GM21447 (cell line): ENCODE measurements at regions not wholly inside any gene's neighbourhood (a gene's known extent, or its start where the extent isn't known, plus 50 kb on each side); places are given as distances from the start of the nearest gene placed in this dataset.
"Not testable (repeated sequence)": the region's sequence is repeated elsewhere in the genome, so short reads cannot be mapped to it uniquely, and the experiment has no call there.

ENCODE experiments used
- ATAC-seq: cut with Tn5 transposase; IDR thresholded peaks from one replicate; pipeline ENCODE4 v1.9.1; 2021; ENCODE audit not compliant: unreplicated experiment

DNA sequence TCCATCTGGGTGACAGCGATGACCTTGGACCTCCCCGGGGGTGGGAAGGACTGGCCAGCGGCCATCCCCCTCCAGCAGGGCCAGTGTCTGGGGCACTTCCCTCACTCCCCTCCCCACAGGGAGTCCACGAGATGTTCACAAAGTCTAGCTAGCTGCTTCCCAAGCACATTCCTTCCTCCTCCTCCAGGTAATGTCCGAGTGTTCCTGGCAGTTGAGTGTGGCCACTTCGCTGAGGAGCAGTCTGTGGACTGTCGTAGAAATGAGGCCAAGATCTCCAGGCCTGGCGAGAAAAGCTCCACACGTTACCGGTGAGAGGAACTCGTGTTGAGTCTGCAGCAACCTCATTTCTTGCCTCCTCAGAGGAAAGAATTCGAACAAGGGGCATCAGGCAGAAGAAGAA is 425.5 kb downstream of the BRD1 start:
- no peak for ATAC-seq

DNA sequence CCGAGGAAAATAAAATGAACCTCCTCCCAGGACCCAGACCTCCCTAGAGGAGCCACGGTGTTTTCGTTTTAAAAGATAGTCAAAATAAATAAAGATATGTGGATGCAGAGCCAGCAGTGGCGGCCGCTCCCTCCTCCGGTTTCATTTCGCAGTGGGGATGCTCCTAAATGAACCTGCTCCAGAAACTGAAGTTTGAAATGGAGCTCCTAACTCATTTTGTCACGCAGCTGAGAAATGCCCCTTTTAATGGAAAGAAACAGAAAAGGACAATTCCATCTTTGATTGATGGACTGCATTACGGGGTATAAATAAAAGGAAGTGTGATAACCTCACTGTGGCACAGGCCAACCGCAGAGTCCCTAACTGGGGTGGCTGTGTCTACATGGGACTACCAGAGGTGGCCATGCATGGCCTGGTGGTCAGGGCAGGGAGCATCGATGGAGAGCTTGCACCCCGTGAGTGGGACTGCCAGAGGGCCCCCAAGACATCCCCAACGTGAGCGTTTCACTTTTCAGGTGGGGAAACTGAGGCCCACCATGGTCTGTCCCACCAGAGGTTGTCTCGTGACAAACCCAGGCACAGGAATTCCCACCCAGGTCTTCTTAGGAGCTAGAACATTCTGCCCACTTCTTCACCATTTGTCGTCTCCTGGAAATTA is 426.6 kb downstream of the BRD1 start:
- no peak for ATAC-seq

DNA sequence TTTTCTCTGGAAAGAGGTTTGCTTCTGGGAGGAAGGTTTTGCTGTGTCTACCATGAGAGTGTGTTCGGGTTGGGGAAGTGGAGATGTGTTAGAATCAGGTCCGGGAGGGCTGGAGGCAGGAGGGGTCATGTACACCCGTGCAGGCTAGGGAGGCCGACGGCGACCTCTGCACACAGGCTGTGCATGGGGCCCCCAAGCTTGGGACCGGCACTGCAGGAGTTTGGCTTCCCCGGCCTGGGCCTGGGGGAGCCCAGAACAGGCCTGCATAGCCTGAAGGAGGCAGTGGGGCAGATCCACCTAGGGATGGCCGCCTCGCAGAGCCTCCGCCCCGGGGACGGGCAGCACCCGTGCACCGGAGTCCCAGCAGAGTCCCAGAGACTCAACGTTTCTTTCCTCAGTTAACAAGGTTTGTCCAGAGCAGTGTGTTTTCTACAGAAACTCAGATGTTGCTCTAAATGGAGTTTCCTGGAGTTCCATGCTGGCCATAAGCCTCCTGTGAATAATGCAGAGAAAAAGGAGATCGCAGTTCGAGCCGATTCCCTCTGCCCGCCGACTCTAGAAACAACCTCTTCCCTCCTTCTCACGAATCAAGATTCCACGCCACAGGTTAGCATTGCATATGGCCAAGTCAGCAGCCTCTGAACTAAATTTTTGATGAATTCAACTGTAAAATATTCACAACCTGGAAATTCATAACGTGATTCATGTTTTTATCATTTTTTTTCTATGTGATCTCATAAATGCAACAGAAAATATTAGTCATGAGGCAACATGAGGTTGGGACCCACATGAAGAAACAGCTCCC is 427.3 kb downstream of the BRD1 start:
- no peak for ATAC-seq

DNA sequence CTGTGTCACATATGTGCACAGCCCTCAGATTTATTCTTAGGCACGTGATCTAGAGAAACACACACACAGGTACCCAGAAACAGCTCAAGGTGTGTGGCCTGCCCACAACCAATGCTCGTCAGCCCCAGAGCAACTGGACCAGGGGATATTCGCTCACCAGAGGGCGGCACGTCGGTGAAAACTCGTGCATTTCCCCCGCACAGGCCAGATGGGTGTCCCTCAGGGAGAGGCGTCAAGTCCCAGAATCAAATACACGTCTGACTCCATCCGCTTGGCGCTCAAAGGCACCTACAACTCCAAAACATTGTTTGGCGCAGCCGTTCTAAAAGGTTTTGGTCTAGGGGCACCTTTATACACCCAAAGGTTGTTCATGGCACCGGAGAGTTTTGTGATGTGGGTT is 429.0 kb downstream of the BRD1 start:
- ATAC-seq = no peak

DNA sequence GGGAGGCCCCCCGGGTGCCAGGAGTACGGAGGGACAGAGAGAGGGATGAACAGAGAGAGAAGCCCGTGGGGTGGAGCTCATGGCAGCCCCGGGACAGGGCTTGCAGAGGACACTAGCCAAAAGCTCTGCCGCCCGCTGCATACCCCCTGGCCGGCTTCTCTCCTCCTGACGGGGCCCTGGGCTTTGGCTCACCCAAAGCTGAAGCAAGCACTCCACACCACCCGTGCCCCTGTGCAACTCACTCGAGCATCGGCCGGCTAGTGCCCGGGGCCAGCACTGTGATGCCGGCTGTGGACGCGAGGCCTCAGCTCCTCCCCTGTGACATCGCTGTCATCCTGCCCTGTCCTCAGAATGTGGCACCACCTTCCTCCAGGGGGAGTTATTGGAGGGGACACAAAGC is 429.6 kb downstream of the BRD1 start:
- ATAC-seq = no peak

DNA sequence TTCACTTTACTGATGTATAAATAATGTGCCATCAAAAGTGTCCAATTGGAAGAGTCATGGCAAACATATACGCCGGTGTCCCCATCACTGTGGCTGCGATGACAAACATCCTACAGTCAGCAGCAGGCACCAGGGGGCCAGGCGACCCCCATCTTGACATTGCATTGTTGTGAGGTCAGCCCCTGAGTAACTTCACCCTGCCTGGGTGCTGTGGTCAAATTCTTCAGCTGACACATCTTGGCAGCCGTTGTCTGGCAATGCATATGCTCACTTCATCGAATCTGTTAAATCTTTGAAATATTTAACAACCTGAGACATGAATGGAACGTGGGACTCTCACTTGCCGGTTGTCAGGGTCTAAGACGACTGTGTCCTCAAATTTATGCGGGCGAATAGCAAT is 430.9 kb downstream of the BRD1 start:
- no peak for ATAC-seq

DNA sequence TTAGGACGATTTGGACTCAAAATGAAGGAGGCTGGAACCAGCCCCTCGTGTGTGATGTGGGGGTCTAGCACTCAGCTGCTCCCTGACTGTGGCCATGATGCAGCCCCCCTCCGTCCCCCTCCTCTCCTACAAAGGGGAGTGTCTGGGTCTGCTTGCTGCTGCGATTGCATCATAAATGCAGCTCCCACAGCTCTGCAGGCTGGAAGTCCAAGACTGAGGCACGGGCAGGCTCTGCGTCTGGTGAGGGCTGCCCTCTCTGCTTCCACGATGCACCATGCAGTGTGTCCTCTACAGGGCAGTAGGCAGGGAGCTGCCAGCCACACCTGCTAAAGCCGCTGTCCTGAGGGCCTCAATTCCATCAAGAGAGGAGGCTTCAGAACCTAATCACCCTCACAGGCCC is 432.1 kb downstream of the BRD1 start:
- ATAC-seq = no peak

DNA sequence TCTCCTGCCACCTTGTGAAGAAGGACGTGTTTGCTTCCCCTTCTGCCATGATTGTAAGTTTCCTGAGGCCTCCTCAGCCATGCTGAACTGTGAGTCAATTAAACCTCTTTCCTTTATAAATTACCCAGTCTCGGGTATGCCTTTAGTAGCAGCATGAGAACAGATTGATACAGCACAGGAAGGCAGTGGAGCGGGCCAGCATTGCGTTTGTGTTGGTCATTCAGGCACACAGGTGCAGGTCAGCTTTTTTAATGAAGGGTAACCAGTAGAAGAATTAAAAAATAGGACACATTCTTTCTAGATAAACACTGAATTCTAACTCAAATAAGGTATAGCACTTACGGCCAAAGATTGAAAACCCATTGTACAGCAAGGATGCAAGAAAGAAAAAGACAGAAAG is 432.6 kb downstream of the BRD1 start:
- not testable (repeated sequence) for ATAC-seq

DNA sequence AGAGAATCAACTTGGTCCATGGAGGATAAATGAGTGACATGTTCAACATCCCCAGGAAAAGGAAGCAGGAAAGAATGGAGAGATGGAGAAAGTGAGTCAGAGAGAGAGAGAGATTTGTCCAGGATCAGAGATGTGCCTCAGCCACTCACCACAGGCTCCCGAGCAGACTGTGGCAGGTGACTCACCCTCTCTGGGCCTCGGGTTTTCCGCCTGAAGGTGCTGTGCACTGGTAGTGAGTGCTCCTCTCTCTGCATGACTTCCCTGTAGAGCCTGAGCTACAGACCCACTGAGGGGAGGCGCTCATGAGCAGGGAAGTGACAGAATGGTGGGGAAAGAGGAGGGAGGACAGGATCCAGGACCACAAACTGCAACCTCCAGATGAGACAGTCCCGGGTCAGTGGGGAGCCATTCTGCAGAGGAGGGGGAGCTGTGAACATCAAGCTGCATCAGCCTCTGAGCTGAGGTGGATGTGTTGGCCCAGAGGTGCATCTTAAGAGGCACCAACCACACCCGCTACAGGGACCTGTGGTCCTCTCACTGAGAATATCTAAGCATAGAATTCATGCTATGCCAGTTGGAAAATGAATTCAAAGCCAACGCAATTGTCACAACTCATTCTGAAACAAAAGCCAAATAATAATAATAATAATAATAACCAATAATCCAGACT is 433.4 kb downstream of the BRD1 start:
- no peak for ATAC-seq

DNA sequence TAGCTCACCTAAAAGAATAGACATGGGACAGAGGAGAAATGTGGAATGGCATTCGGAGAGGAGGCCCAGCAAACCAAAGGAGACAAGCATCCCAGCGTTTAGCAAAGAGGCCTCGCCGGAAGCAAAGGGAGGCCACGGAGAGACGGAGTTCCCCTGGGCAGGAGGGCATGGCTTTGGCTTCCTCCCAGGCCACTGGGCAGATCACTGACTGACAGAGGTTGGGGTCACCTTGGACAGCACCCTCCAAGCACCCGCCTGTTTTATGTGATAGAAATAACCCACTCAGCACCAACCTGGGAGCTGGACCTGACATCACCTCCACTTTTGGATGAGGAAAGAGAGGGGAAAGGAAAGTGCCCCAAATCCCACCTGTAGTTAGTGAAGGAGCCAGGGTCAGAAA is 434.1 kb downstream of the BRD1 start:
- ATAC-seq = no peak

DNA sequence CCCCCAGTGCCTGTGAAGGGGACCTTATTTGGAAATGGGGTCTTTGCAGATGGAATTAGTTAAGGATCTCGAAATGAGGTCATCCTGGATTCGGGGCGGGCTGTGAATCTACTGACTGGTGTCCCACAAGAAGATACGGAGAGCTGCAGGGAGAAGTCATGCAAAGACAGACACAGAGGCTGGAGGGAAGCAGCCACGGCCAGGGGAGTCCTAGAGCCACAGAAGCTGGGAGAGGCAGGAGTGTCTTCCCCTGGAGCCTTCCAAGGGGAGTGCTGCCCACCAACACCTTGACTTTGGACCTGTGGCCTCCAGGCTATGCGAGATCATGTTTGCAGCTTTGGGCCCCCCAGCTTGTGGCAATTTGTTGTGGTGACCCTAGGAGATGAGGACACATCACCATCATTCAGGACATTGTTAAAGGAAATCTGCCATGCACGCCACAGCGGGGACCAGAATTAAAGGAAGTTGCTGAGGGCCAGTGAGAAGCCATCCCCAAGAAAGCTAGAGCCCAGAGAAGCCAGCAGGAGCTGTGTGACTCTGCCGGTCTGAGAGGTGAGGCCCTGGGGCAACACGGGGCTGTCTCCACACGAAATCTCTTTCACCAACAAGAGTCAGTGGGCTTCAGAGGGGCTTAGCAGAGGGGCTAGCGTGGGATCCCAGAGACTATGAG is 434.7 kb downstream of the BRD1 start:
- ATAC-seq = no peak

DNA sequence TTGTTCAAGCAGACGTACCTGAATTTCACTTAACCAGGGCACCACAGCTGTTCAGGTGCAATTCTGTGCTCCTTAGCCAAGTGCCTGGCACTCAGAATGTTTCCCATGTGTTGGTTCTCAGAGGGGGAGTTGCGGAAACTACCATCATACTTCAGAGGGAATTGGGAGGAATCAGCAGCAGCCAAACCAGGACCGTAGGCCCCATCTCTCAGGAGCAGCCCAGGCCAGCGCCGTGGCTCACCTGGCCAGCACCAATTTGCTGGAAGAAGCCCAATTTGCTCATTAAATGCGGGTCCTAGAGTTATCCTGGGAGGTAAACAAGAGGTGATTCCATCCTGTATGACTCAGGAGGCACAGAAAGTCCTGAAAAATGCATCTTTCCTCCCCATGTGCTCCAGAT is 435.4 kb downstream of the BRD1 start:
- no peak for ATAC-seq

DNA sequence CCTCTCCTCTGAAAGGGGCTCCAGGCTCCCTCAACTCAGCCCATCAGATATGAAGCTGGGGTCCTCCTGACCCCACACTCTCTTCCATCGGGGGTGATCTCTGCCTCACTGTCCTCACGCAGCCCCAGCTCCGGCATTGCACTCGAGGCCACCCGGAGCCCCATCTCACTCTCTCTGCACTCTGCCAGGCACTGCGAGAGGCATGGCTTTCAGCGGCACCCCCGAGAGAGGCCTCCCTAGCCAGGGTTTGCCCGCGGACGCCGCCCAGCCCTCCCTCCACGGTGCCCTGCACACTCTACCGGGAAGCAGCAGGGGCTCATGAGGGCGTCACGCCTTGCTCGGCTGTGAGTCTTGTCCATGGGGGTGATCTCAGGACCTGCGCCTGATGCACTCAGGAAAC is 436.2 kb downstream of the BRD1 start:
- no peak for ATAC-seq

DNA sequence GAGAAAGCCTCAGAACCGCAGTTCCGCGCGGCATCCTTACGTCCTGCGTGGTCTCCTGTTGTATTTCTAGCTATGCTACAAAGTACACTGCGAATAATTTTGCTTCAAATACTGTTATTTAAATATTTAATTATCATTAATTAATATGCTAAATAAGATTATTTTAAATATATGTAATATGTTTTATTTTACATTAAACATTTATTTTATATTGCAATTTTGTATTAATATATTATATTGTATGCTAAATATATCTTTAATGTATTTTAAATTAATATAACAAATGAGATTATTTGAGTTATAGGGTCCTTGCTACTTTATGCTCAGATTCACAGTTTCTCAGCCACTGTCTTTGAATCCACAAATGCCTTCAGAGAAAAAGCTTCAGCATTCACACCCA is 436.7 kb downstream of the BRD1 start:
- no peak for ATAC-seq

DNA sequence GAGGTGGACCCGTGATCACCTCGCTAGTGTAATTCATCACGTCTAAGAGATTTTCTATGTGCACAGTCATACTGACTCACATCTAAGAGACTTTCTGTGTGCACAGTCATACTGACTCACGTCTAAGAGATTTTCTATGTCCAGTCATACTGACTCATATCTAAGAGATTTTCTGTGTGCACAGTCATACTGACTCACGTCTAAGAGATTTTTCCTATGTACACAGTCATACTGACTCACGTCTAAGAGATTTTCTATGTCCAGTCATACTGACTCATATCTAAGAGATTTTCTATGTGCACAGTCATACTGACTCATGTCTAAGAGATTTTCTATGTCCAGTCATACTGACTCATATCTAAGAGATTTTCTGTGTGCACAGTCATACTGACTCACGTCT is 443.8 kb downstream of the BRD1 start:
- ATAC-seq = not testable (repeated sequence)

DNA sequence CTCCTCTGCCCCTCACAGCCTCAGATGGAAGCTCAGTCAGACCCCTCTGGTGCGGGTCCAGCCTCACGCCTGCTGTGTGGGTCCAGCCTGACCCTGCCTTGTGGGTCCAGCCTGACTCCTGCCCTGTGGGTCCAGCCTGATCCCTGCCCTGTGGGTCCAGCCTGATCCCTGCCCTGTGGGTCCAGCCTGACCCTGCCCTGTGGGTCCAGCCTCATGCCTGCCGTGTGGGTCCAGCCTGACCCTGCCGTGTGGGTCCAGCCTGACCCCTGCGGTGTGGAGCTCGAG is 445.3 kb downstream of the BRD1 start:
- no peak for ATAC-seq

DNA sequence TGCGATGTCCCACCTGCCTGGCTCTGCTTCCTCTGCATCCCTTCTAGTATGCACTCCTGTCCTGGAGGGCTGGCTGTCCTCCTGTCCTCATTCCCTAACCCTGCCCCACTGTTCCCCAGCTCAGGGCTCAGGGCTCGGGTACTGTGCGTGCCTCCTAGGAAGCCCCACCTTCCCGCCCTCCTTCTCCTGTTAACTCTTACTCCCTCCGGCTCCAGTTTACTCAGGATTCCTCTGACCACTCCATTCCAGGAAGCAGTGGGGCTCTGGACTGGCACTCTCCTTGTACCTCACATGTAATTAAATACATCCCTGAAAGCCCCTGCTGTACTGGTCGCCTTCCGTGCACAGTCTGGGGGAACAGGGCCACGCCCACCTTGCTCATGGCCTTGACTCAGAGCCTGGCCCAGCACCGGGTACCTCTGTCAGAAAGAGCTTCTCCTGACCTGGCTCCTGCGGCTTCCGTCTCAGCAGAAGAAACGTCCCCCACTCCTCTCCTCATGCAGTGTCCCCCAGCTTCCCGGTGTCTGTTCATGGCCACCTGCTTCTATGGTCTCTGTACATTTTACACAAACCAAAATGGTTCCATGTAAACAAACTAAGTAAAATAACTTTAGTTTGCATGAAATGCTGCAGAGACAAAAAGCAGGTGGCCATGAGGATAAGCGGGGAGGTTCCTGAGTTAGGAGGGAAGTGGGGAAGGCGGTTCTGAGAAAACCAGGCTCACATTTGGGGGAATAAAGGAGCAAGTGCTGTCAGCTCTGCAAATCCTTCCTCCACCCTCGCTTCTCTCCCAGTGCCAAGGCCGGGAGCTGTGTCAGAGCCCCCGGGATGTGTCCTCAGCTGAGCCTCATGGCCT is 445.9 kb downstream of the BRD1 start:
- no peak for ATAC-seq

DNA sequence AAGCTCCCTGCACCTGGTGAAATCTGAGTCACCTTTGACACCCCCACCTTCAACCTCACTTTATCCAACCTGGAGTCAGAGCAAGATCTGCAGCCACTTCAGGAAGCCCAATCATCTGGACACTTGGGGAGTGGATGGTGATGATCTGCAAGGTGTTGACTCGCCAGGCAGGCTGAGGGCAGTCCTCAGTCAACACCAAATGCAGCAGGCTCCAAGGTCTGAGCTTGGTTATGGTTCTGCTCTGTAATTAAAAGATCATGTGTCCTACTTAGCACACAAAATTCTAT is 446.9 kb downstream of the BRD1 start:
- ATAC-seq = no peak

DNA sequence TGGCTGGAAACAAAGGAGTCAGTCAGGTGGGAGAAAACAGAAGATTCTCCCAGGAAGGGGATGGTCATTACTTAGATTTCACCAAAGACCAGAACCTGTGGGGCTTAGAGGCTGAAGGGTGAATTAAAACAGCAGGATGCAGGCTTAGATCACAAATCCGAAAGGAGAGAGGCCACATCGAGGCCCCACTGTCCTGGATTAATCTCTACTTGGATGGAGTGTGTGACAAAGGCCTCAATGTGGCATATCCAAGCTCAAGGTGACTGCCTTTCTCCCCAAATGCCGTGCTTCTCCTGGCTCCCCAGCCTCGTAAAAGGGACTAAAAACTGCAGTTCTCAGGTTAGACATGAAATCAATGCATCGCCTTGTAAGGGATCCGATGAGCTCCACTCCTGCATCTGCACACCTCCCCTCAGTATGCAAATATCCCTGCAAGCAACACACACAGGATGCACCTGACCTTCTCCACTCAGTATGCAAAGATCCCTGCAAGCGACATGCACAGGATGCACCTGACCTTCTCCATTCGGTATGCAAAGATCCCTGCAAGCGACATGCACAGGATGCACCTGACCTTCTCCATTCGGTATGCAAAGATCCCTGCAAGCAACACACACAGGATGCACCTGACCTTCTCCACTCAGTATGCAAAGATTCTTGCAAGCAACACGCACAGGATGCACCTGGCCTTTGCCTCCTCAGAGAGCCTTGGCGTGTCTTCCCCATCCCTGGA is 447.4 kb downstream of the BRD1 start:
- ATAC-seq = no peak

DNA sequence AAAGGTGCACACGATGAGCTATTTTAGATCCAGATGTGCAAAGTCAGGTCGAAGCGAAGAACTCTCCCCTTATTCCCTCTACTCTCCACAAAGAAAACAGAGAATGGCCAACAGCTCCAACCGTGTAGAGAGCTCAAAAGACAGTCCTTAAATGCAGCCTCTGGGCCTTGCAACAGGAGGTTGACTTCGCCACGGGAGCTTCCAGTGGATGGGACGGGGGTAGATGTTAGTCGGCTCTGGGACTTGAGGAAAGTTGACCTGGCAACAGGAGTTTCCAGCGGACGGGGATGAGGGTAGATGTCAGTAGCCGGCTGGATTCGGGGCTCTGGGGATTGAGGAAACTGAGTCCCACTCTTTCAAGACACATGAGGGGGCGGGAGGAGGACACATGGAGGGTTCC is 450.4 kb downstream of the BRD1 start:
- no peak for ATAC-seq

DNA sequence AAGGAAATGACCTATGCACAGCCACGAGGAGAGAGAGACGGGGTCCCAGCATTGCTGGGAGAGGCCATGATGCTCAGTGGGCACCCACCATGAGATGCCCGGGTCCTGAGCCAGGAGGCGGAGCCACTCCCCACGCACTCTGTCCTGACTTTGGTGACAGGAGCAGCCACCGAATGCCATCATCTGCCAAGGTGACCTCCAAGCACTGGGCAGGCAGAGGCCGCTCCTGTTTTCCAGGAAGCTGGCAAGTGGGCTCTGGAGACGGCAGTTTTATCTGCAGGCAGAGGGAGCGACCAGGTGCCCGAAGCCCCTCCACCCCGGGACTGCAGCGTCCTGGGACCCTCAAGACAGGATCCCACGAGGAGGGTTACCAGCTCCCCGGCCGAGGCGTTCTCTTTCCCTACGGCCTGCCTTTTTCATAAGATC is 453.9 kb downstream of the BRD1 start:
- no peak for ATAC-seq
